ENCODE measurements at regions not wholly inside any gene's neighbourhood (a gene's known extent, or its start where the extent isn't known, plus 50 kb on each side); places are given as distances from the start of the nearest gene placed in this dataset.

DNA sequence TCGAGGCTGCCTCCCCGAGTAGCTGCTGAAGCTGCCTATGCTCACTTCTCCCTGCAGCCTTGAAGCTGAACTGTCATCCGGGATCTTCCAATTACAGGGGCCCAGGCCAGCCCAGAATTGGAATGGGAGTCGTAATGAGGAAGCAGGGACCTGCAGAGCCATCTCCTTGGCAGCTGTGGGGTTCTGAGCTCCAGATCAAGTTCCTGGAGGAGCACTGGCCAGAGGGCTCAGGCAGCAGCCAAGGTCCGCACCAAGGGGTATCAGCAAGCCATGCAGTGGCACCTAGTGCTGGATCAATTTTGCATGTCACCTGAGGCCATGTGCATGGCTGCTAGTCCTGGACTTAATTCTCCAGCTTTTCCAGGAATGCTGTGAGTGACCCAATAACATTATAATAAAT is 163.2 kb upstream of the TSHZ2 start:
- ChIA-PET POLR2A (ENCODE audit: low non-redundant PET) (no interaction called here), CTCF (no interaction called here)
- intact Hi-C loops (cut with micrococcal nuclease; ENCODE audit: unreplicated experiment) = no loop called here
- no TSS peak for BruUV-seq (replicated peaks)
- no peaks in the 10 kb centered on the region for H3K36me3 ChIP-seq (ENCODE audit: insufficient read depth, low read length, poor library complexity, severe bottlenecking)
- H3K4me3 ChIP-seq (ENCODE audit: low read depth, low read length, poor library complexity, severe bottlenecking) = no peak overlapping the region
- no peaks in the 10 kb centered on the region for H3K27me3 ChIP-seq (replicated peaks; ENCODE audit: insufficient read depth, low read depth, low read length, poor library complexity)
- no peaks in the 10 kb centered on the region for H3K4me1 ChIP-seq (ENCODE audit: insufficient read depth, low read length, poor library complexity, severe bottlenecking)
- no peak for DNase-seq (ENCODE audit: low spot score)
- no peaks in the 10 kb centered on the region for H3K9me3 ChIP-seq (ENCODE audit: low read depth, low read length, poor library complexity, severe bottlenecking)
- no peak overlapping the region for H3K27ac ChIP-seq (ENCODE audit: low read depth, low read length, poor library complexity, severe bottlenecking)
- TF ChIP-seq EZH2 (IDR thresholded peaks at IDR 0.05; ENCODE audit: borderline replicate concordance, low read depth, low read length, poor library complexity, severe bottlenecking) = no peak
- TF ChIP-seq, protein P1, sequence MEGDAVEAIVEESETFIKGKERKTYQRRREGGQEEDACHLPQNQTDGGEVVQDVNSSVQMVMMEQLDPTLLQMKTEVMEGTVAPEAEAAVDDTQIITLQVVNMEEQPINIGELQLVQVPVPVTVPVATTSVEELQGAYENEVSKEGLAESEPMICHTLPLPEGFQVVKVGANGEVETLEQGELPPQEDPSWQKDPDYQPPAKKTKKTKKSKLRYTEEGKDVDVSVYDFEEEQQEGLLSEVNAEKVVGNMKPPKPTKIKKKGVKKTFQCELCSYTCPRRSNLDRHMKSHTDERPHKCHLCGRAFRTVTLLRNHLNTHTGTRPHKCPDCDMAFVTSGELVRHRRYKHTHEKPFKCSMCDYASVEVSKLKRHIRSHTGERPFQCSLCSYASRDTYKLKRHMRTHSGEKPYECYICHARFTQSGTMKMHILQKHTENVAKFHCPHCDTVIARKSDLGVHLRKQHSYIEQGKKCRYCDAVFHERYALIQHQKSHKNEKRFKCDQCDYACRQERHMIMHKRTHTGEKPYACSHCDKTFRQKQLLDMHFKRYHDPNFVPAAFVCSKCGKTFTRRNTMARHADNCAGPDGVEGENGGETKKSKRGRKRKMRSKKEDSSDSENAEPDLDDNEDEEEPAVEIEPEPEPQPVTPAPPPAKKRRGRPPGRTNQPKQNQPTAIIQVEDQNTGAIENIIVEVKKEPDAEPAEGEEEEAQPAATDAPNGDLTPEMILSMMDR (conservative IDR thresholded peaks at IDR 0.05; ENCODE audit: low read depth, low read length) = no peak

DNA sequence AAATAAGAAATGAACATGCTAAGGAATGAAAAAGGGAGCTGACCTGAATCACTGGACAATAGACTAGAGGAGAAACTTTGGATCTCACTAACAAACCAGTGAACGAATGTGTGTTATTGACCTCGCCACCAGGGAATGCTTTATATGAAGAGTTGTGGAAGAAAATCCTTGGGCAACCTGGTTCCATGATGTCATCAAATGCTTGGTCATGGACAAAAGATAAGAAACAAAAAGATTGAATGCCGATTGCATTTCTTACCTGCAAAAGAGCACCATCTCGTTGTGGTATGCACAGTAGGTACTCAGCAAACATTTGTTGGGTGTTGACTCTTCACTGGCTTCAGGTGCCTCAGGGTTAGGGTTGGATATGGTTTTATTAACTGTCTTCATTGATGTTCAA is 165.2 kb upstream of the TSHZ2 start:
- Histone ChIP-seq H3K4me1 (ENCODE audit: insufficient read depth, low read length, poor library complexity, severe bottlenecking) (no peaks in the 10 kb centered on the region), H3K9me3 (ENCODE audit: low read depth, low read length, poor library complexity, severe bottlenecking) (no peaks in the 10 kb centered on the region), H3K27me3 (replicated peaks; ENCODE audit: insufficient read depth, low read depth, low read length, poor library complexity) (no peaks in the 10 kb centered on the region), H3K4me3 (ENCODE audit: low read depth, low read length, poor library complexity, severe bottlenecking) (no peak overlapping the region), H3K36me3 (ENCODE audit: insufficient read depth, low read length, poor library complexity, severe bottlenecking) (no peaks in the 10 kb centered on the region), H3K27ac (ENCODE audit: low read depth, low read length, poor library complexity, severe bottlenecking) (no peak overlapping the region)
- TF ChIP-seq EZH2 (IDR thresholded peaks at IDR 0.05; ENCODE audit: borderline replicate concordance, low read depth, low read length, poor library complexity, severe bottlenecking) = no peak
- TF ChIP-seq, protein P1 (conservative IDR thresholded peaks at IDR 0.05; ENCODE audit: low read depth, low read length) = no peak
- no peak for DNase-seq (ENCODE audit: low spot score)
- BruUV-seq (replicated peaks) = no TSS peak
- intact Hi-C loops (cut with micrococcal nuclease; ENCODE audit: unreplicated experiment) = no loop called here
- CTCF ChIA-PET = no interaction called here
- POLR2A ChIA-PET (ENCODE audit: low non-redundant PET) = no interaction called here

DNA sequence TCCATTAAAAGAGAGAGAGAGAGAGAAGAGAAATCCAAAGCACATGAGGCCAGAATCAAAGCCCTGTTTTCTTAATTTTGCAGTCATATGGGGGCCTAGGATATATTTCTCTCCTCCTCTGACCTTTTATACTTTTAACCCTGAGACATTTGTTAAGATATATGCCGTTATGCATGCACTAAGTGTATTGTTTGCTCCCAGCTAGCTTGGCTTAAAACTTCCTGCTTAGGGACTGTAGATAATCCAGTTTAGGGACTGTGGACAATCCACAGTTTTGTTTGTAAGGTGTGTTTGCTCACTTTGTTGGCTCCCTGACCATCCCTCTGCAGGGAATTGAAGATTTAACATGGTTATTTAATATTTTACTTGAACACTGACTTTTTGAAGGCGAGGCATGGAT is 166.3 kb upstream of the TSHZ2 start:
- CTCF ChIA-PET = no interaction called here
- no peaks in the 10 kb centered on the region for H3K27me3 ChIP-seq (replicated peaks; ENCODE audit: insufficient read depth, low read depth, low read length, poor library complexity)
- H3K27ac ChIP-seq (ENCODE audit: low read depth, low read length, poor library complexity, severe bottlenecking) = no peak overlapping the region
- H3K4me1 ChIP-seq (ENCODE audit: insufficient read depth, low read length, poor library complexity, severe bottlenecking) = no peaks in the 10 kb centered on the region
- H3K36me3 ChIP-seq (ENCODE audit: insufficient read depth, low read length, poor library complexity, severe bottlenecking) = no peaks in the 10 kb centered on the region
- DNase-seq (ENCODE audit: low spot score) = no peak
- POLR2A ChIA-PET (ENCODE audit: low non-redundant PET) = no interaction called here
- intact Hi-C loops (cut with micrococcal nuclease; ENCODE audit: unreplicated experiment) = no loop called here
- no TSS peak for BruUV-seq (replicated peaks)
- H3K4me3 ChIP-seq (ENCODE audit: low read depth, low read length, poor library complexity, severe bottlenecking) = no peak overlapping the region
- H3K9me3 ChIP-seq (ENCODE audit: low read depth, low read length, poor library complexity, severe bottlenecking) = no peaks in the 10 kb centered on the region
- TF ChIP-seq, protein P1 (conservative IDR thresholded peaks at IDR 0.05; ENCODE audit: low read depth, low read length) = no peak
- no peak for TF ChIP-seq EZH2 (IDR thresholded peaks at IDR 0.05; ENCODE audit: borderline replicate concordance, low read depth, low read length, poor library complexity, severe bottlenecking)
